Spinal cord (tissue), 9 donors: ENCODE measurements at regions not wholly inside any gene's neighbourhood (a gene's known extent, or its start where the extent isn't known, plus 50 kb on each side); places are given as distances from the start of the nearest gene placed in this dataset.
A peak's percentile ranks its signal among the peaks of the same experiment; 100 is the strongest.

Experiments
- DNase-seq, 6 donors: peaks; one replicate each; pipeline versions ENCODE4 v3.0.0 to v3.0.0-alpha.2; 2013 to 2015; ENCODE audit warnings: low spot score in 6 of 6, low read depth in 4 of 6
- H3K27ac ChIP-seq: one replicate; pipeline ENCODE4 v1.5.1; 2013; ENCODE audit warnings: low read depth, low read length, control low read depth
- H3K27me3 ChIP-seq: one replicate; pipeline ENCODE4 v1.6.1; 2013; ENCODE audit warnings: low read length; ENCODE audit not compliant: control insufficient read depth, insufficient read depth
- H3K36me3 ChIP-seq: one replicate; pipeline ENCODE4 v1.6.1; 2013; ENCODE audit warnings: low read length; ENCODE audit not compliant: control insufficient read depth, insufficient read depth
- H3K4me1 ChIP-seq: one replicate; pipeline ENCODE4 v1.6.1; 2013; ENCODE audit warnings: low read length; ENCODE audit not compliant: control insufficient read depth, insufficient read depth
- H3K4me3 ChIP-seq: one replicate; pipeline ENCODE4 v1.5.1; 2013; ENCODE audit warnings: low read depth, low read length, control low read depth
- H3K9me3 ChIP-seq: one replicate; pipeline ENCODE4 v1.6.1; 2013; ENCODE audit warnings: low read length; ENCODE audit not compliant: control insufficient read depth, insufficient read depth
- WGBS: methylation state at CpG from one replicate; pipeline ENCODE4 v1.1.5; 2013; ENCODE audit warnings: missing lambda C conversion rate; ENCODE audit not compliant: insufficient coverage; 5-methylcytosine and 5-hydroxymethylcytosine counted together
- donor health status: healthy.

DNA sequence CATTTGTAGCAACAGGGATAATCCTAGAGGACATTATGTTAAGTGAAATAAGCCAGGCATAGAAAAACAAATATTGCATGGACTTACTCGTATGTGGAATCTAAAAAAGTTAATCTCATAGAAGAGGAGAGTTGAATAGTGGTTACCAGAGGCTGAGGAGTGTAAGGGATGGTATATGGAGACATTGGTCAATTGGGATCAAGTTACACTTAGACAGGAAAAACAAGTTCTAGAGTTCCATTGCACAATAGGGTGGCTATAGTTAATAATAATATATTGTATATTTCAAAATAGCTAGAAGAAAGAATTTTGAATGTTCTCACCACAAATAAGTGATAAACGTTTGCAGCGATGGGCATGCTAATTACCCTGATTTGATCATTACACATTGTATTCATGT is 354.6 kb downstream of the SEC16B start:
- H3K4me3 ChIP-seq = no peak overlapping the region

DNA sequence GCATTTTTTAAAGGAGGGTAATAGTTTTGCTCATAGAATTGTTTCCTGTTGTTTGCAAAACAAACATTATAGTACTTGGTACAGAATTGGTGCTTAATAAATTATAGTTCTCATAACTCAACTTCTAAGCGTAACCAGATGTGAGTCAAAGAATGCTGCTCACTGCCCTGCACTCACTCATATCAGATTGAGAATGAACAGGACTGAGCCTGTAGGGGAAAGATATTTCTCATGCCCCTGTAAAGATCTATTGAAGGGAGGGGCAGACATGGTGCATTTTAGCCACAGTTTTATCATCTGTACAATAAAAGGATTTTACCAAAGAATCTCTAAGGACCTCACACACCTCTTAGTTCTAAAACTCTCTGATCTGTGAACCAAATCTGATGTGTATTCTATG is 358.5 kb downstream of the SEC16B start:
- no peaks in the 10 kb centered on the region for H3K36me3 ChIP-seq
- H3K4me1 ChIP-seq = no peaks in the 10 kb centered on the region
- no peak overlapping the region for H3K27ac ChIP-seq
- no peak overlapping the region for H3K4me3 ChIP-seq
- H3K27me3 ChIP-seq = no peaks in the 10 kb centered on the region
- no peaks in the 10 kb centered on the region for H3K9me3 ChIP-seq
- no peak for DNase-seq
- WGBS = no CpG with 5 or more reads among the region's 1 CpG

More for the DNA sequence above, 354.6 kb downstream of the SEC16B start:
- 71% methylated on average over 1 of the region's 3 CpGs for WGBS
- Histone ChIP-seq H3K27me3 (no peaks in the 10 kb centered on the region), H3K36me3 (no peaks in the 10 kb centered on the region), H3K9me3 (no peaks in the 10 kb centered on the region), H3K4me1 (no peaks in the 10 kb centered on the region), H3K27ac (no peak overlapping the region)
- no peak for DNase-seq

DNA sequence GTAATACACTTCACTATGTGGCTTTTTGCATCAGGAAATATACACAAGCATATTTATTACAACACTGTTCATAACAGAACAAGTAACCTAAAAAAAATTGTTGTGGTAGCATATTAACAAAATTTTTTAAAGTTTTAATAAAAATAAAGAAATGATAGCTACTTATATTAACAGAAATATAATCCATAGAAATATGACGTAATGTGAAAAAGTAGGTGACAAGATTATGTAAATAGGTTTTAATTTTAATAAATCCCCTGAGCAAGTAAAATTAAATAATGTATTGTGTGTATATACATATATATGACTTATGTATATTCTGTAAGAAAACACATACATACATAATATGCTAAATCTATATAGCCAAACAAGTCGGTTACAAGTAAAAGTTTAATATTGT is 359.9 kb downstream of the SEC16B start:
- no peaks in the 10 kb centered on the region for H3K4me1 ChIP-seq
- WGBS = no CpG with 5 or more reads among the region's 2 CpGs
- no peak overlapping the region for H3K27ac ChIP-seq
- DNase-seq = no peak
- no peaks in the 10 kb centered on the region for H3K36me3 ChIP-seq
- H3K4me3 ChIP-seq = no peak overlapping the region
- H3K27me3 ChIP-seq = no peaks in the 10 kb centered on the region
- H3K9me3 ChIP-seq = no peaks in the 10 kb centered on the region

DNA sequence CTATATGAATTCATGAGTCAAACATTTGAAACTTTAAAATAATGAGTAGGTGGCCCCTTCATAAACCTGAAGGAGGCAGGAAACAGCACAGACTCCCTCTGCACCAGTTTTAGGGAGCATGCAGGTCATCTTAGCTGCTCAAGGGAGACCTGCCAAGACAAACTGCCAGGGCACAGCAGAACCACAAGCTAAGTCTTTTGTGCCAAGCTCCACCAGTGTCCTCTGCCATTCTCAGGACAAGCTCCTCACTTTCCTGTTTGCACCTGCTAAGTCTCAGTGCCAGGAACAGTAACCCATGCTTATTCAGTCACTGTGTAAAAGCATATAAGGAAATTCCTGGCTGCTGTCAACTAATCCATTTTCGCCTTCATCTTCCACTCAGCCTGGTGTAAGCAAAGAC is 368.9 kb downstream of the SEC16B start:
- H3K9me3 ChIP-seq = no peaks in the 10 kb centered on the region
- no peaks in the 10 kb centered on the region for H3K36me3 ChIP-seq
- no CpG with 5 or more reads among the region's 1 CpG for WGBS
- H3K4me1 ChIP-seq = no peaks in the 10 kb centered on the region
- no peaks in the 10 kb centered on the region for H3K27me3 ChIP-seq
- peak in 1 of 6 donors; percentile 25 for DNase-seq
- no peak overlapping the region for H3K4me3 ChIP-seq
- H3K27ac ChIP-seq = no peak overlapping the region

DNA sequence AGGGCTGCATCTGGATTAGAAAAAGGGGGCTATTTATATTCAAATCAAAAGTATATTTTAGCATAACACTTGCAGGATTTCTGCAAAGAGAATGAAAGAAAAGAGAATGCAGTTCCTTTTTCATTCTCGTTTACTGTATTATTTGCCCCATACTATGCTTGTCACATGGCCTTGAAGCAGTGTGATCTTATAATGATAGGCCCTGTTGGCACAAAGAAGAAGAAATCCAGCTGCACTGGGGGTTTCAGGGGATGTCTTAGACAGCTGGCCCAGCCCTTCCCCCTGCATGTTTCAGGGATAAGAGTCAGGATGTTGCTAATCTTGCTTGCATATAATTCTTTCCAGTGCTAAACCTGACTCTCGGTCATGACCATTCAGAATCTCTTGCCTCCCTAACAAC is 369.5 kb downstream of the SEC16B start:
- 22% methylated on average over 1 of the region's 2 CpGs for WGBS
- Histone ChIP-seq H3K27me3 (no peaks in the 10 kb centered on the region), H3K4me3 (no peak overlapping the region), H3K36me3 (no peaks in the 10 kb centered on the region), H3K9me3 (no peaks in the 10 kb centered on the region), H3K27ac (no peak overlapping the region), H3K4me1 (no peaks in the 10 kb centered on the region)
- DNase-seq = peak in 2 of 6 donors; percentile 64 to 67

DNA sequence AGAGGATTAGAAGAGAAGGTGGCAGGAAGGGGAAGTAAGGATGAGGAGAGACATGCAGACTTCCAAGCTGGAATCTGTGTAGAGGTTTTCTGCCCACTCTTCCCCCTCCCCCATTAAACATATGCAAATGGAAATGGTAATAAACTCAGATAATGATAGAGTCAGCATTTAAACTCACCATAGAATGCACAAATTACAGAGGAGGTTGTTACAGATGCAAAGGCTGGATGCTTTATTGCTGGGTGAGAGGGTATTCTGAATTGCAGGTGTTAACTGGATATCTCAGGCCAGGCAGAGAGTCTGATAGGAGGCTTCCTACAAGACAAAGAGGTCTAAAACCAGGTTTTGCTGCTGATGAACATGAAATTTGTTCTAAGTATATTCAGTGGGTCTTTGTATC is 372.5 kb downstream of the SEC16B start:
- no peaks in the 10 kb centered on the region for H3K4me1 ChIP-seq
- no peak overlapping the region for H3K27ac ChIP-seq
- H3K27me3 ChIP-seq = no peaks in the 10 kb centered on the region
- no peaks in the 10 kb centered on the region for H3K9me3 ChIP-seq
- H3K4me3 ChIP-seq = no peak overlapping the region
- peak in 2 of 6 donors; percentile 25 to 28 for DNase-seq
- H3K36me3 ChIP-seq = no peaks in the 10 kb centered on the region

DNA sequence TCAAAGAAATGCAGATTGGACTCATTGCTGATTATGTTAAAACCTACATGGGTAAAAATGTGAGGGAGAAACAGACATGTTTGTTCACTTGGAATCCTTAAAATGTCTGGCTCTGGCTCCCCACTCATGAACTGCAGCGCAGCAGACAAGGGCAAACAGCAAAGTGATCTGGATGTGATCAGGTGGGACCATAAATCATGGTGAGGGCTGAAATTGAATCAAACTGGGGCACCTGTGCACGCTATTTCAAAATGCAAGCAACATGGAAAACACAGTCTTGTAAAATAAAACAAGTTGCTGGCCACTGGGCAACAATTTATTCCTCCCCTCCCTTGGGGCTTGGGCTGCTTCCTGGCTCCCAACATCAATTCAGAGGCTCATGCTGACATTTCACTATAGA is 373.4 kb downstream of the SEC16B start:
- WGBS = 71% methylated on average over 2 of the region's 2 CpGs
- H3K4me3 ChIP-seq = no peak overlapping the region

DNA sequence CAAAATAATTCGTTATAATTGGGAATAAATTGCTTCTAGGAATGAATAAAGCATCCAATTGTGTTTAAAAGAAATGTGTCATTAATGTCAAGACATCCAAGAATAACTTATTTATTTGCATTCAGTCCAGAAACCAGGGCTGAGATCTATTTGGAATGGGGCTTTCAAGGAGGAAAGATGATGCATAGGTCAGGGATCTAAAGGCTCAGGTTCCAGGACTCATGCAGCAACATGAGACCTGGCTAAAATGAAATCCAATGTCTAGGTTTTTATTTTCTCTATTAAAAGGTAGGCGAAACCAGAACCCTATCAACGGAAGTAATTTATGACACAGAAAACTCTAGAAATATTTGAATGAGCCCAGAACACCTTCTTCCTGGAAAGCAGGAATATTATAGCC is 376.8 kb downstream of the SEC16B start:
- no peak for DNase-seq
- WGBS = no CpG with 5 or more reads among the region's 3 CpGs
- Histone ChIP-seq H3K36me3 (no peaks in the 10 kb centered on the region), H3K4me3 (no peak overlapping the region), H3K9me3 (no peaks in the 10 kb centered on the region), H3K27me3 (no peaks in the 10 kb centered on the region), H3K27ac (no peak overlapping the region), H3K4me1 (no peaks in the 10 kb centered on the region)

More for the DNA sequence above, 373.4 kb downstream of the SEC16B start:
- H3K27ac ChIP-seq = no peak overlapping the region
- H3K36me3 ChIP-seq = no peaks in the 10 kb centered on the region
- no peaks in the 10 kb centered on the region for H3K4me1 ChIP-seq
- no peaks in the 10 kb centered on the region for H3K9me3 ChIP-seq
- H3K27me3 ChIP-seq = no peaks in the 10 kb centered on the region
- DNase-seq = peak in 1 of 6 donors; percentile 53

DNA sequence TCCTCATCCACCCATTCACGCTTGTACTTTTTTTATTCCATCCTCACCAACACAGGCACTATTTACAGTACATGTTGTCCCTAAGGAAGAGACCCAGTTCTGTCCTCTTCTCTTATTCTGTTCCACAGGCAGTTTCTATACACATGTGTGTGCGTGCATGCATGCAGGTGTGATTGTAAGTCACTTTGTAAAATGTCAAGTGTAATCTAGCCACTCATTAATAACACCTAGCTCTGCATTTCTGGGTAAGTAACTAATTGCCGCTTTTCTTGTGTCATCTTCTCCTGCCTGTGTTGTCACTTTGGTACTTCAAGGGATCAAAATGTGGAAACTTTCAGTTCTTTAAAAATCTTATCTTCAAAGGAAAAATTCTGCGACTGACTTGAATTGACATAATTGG is 377.2 kb downstream of the SEC16B start:
- WGBS = 100% methylated on average over 1 of the region's 4 CpGs
- H3K36me3 ChIP-seq = no peaks in the 10 kb centered on the region
- H3K27ac ChIP-seq = no peak overlapping the region
- no peak overlapping the region for H3K4me3 ChIP-seq
- no peak for DNase-seq
- no peaks in the 10 kb centered on the region for H3K27me3 ChIP-seq
- H3K4me1 ChIP-seq = no peaks in the 10 kb centered on the region
- no peaks in the 10 kb centered on the region for H3K9me3 ChIP-seq

DNA sequence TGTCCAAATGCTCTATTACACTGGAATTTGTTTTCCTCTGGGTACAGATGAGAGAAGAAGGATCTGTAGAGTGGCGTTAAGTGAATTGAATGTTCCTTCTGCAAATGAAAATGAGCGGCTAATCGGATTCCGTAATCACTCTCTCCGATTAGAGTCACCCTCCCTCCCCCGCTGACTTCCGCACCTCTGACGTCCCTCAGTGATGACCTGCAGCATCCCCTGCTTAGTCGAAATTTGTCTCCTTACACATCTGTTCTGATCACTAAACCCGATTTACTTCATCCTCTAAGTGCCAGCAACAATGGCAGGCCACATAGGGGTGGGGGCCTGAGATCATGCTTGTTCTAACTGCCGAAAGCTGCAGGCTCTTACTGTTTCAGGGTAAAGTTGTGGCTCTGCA is 378.7 kb downstream of the SEC16B start:
- H3K27ac ChIP-seq = no peak overlapping the region
- WGBS = 68% methylated on average over 10 of the region's 11 CpGs

More for the DNA sequence above, 378.7 kb downstream of the SEC16B start:
- Histone ChIP-seq H3K9me3 (no peaks in the 10 kb centered on the region), H3K36me3 (no peaks in the 10 kb centered on the region), H3K4me3 (no peak overlapping the region), H3K4me1 (no peaks in the 10 kb centered on the region), H3K27me3 (no peaks in the 10 kb centered on the region)
- DNase-seq = no peak
